Endodermal cell (in vitro differentiated cells): ENCODE measurements at regions not wholly inside any gene's neighbourhood (a gene's known extent, or its start where the extent isn't known, plus 50 kb on each side); places are given as distances from the start of the nearest gene placed in this dataset.

Experiments used
- DNase-seq: peaks from one replicate; pipeline ENCODE4 v3.0.0-alpha.2; 2017
- H3K27ac ChIP-seq: 2 replicates; pipeline ENCODE4 v1.5.1; 2013; ENCODE audit warnings: mild to moderate bottlenecking, low read depth, low read length, moderate library complexity
- H3K27me3 ChIP-seq: 2 replicates; pipeline ENCODE4 v1.6.1; 2013; ENCODE audit warnings: mild to moderate bottlenecking, low read length, moderate library complexity; ENCODE audit not compliant: insufficient read depth, control insufficient read depth, poor library complexity, severe bottlenecking
- H3K36me3 ChIP-seq: 2 replicates; pipeline ENCODE4 v1.7.0; 2013; ENCODE audit warnings: mild to moderate bottlenecking, low read length, moderate library complexity; ENCODE audit not compliant: control insufficient read depth, insufficient read depth
- H3K4me1 ChIP-seq: one replicate; pipeline ENCODE4 v1.7.0; 2013; ENCODE audit warnings: low read length; ENCODE audit not compliant: control insufficient read depth, insufficient read depth
- H3K4me3 ChIP-seq: 2 replicates; pipeline ENCODE4 v1.5.1; 2013; ENCODE audit warnings: mild to moderate bottlenecking, low read length, moderate library complexity
- H3K9ac ChIP-seq: 2 replicates; pipeline ENCODE4 v1.6.1; 2013; ENCODE audit warnings: mild to moderate bottlenecking, low read length, moderate library complexity; ENCODE audit not compliant: poor library complexity, severe bottlenecking; ENCODE audit errors: extremely low read depth
- H3K9me3 ChIP-seq: 2 replicates; pipeline ENCODE4 v1.6.1; 2013; ENCODE audit warnings: mild to moderate bottlenecking, low read length, moderate library complexity; ENCODE audit not compliant: control insufficient read depth
- H3K27ac Mint-ChIP-seq: 2 replicates; pipeline ENCODE4 v1.8.0; 2020; ENCODE audit warnings: mixed read lengths
- H3K27me3 Mint-ChIP-seq: 2 replicates; pipeline ENCODE4 v1.8.0; 2021; ENCODE audit warnings: mild to moderate bottlenecking, mixed read lengths; ENCODE audit not compliant: insufficient read depth
- H3K36me3 Mint-ChIP-seq: 2 replicates; pipeline ENCODE4 v1.8.0; 2020; ENCODE audit warnings: low read depth, mixed read lengths
- H3K4me1 Mint-ChIP-seq: 2 replicates; pipeline ENCODE4 v1.8.0; 2020; ENCODE audit warnings: mixed read lengths
- H3K4me3 Mint-ChIP-seq: 2 replicates; pipeline ENCODE4 v1.8.0; 2020; ENCODE audit warnings: mild to moderate bottlenecking, moderate library complexity, mixed read lengths
- H3K9me3 Mint-ChIP-seq: 2 replicates; pipeline ENCODE4 v1.8.0; 2020; ENCODE audit warnings: mild to moderate bottlenecking, mixed read lengths
- CTCF ChIP-seq: fragments of 200-600 bp; sonication (generic); conservative IDR thresholded peaks from 2 replicates; pipeline ENCODE4 v1.5.0; 2021; ENCODE audit warnings: antibody characterized with exemption, mild to moderate bottlenecking
- WGBS, 2 experiments: methylation state at CpG; one replicate each; pipeline versions ENCODE4 v1.1.5 to v1.1.7; 2013; ENCODE audit warnings: missing lambda C conversion rate in 2 of 2, mixed read lengths in 1 of 2; ENCODE audit not compliant: insufficient coverage in 1 of 2, insufficient read length in 1 of 2; 5-methylcytosine and 5-hydroxymethylcytosine counted together

GRCh38 chr3:25992606-25993005 is 202.7 kb downstream of the OXSM start:
- Histone ChIP-seq H3K4me3 (no peak overlapping the region), H3K9me3 (peaks cover 20% of the 10 kb centered on the region), H3K27ac (no peak overlapping the region), H3K9ac (no peak overlapping the region), H3K4me1 (no peaks in the 10 kb centered on the region), H3K36me3 (no peaks in the 10 kb centered on the region), H3K27me3 (no peaks in the 10 kb centered on the region)
- TF ChIP-seq CTCF, result no peak
- peaks cover 24% of the 10 kb centered on the region for H3K9me3 Mint-ChIP-seq
- peaks cover 2% of the 10 kb centered on the region for H3K27me3 Mint-ChIP-seq
- H3K4me1 Mint-ChIP-seq, result no peaks in the 10 kb centered on the region
- 82% methylated on average over 2 of the region's 3 CpGs; no CpG with 5 or more reads in 1 of the 2 experiments for WGBS, 2 experiments
- H3K27ac Mint-ChIP-seq, result no peak overlapping the region
- DNase-seq, result no peak
- H3K4me3 Mint-ChIP-seq, result no peak overlapping the region
- H3K36me3 Mint-ChIP-seq, result no peaks in the 10 kb centered on the region

DNA sequence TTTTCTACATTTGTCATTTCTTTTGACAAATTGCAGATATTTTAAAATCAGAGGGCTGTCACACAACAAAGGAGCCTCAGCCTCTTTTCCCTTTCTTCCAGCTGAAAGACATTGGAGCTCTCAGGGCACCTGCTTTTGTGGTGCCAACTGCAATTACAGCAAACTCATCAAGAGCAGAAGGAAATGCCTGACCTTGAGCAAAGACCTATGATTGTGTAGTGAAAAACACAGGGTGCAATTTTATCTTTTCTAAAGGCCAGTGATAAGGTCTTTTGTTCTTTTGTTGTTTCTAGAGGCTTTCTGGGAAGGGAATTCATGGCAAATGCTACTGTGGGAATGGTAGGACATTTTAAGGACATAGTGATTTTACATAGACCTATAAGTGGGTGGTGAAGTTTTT is 214.3 kb downstream of the OXSM start:
- H3K27me3 Mint-ChIP-seq, result peaks cover 2% of the 10 kb centered on the region
- H3K4me1 ChIP-seq, result no peaks in the 10 kb centered on the region
- H3K27ac ChIP-seq, result no peak overlapping the region
- no peaks in the 10 kb centered on the region for H3K36me3 ChIP-seq
- peaks cover 12% of the 10 kb centered on the region for H3K4me1 Mint-ChIP-seq
- no peak overlapping the region for H3K9ac ChIP-seq
- H3K27ac Mint-ChIP-seq, result no peak overlapping the region
- peaks cover 2% of the 10 kb centered on the region for H3K36me3 Mint-ChIP-seq
- no peak for DNase-seq
- TF ChIP-seq CTCF, result no peak
- no peak overlapping the region for H3K4me3 ChIP-seq
- no peak overlapping the region for H3K4me3 Mint-ChIP-seq
- H3K9me3 ChIP-seq, result peaks cover 10% of the 10 kb centered on the region
- H3K9me3 Mint-ChIP-seq, result peaks cover 18% of the 10 kb centered on the region
- no peaks in the 10 kb centered on the region for H3K27me3 ChIP-seq

GRCh38 chr3:26011276-26011675 is 221.4 kb downstream of the OXSM start:
- H3K27ac ChIP-seq, result no peak overlapping the region
- no peak overlapping the region for H3K4me3 Mint-ChIP-seq
- no peak overlapping the region for H3K4me3 ChIP-seq
- no peak for DNase-seq
- H3K27me3 ChIP-seq, result no peaks in the 10 kb centered on the region
- H3K9me3 ChIP-seq, result no peaks in the 10 kb centered on the region
- peaks cover 5% of the 10 kb centered on the region for H3K4me1 Mint-ChIP-seq
- no peaks in the 10 kb centered on the region for H3K36me3 ChIP-seq
- H3K9me3 Mint-ChIP-seq, result no peaks in the 10 kb centered on the region
- no peaks in the 10 kb centered on the region for H3K36me3 Mint-ChIP-seq
- no peak for TF ChIP-seq CTCF
- H3K27me3 Mint-ChIP-seq, result no peaks in the 10 kb centered on the region
- no peaks in the 10 kb centered on the region for H3K4me1 ChIP-seq
- WGBS, 2 experiments, result 90 to 91% methylated on average over 5 of the region's 6 CpGs
- no peak overlapping the region for H3K27ac Mint-ChIP-seq
- H3K9ac ChIP-seq, result no peak overlapping the region
